Naive B cell (primary cell): ENCODE measurements at regions not wholly inside any gene's neighbourhood (a gene's known extent, or its start where the extent isn't known, plus 50 kb on each side); places are given as distances from the start of the nearest gene placed in this dataset.

Experiments
- ATAC-seq, 2 donors: fragments of 150-1000 bp; cut with Tn5 transposase; 2 replicates each; pipeline ENCODE4 v1.10.0; 2021; ENCODE audit warnings: low read depth in 2 of 2, mild to moderate bottlenecking in 2 of 2, moderate library complexity in 2 of 2
- DNase-seq: peaks from one replicate; pipeline ENCODE4 v3.0.0; 2022
- H3K27ac Mint-ChIP-seq, 6 donors: one replicate each; pipeline ENCODE4 v1.8.0; 2020 to 2022; ENCODE audit warnings: mild to moderate bottlenecking in 6 of 6, mixed read lengths in 6 of 6, moderate library complexity in 5 of 6, inconsistent platforms in 2 of 6
- H3K27me3 Mint-ChIP-seq, 3 donors: one replicate each; pipeline ENCODE4 v1.8.0; 2021 to 2022; ENCODE audit warnings: mixed read lengths in 3 of 3, mild to moderate bottlenecking in 1 of 3
- H3K36me3 Mint-ChIP-seq, 2 donors: one replicate each; pipeline ENCODE4 v1.8.0; 2020 to 2022; ENCODE audit warnings: mixed read lengths in 2 of 2, inconsistent platforms in 1 of 2, mild to moderate bottlenecking in 1 of 2
- H3K4me1 Mint-ChIP-seq, 3 donors: one replicate each; pipeline ENCODE4 v1.8.0; 2020 to 2022; ENCODE audit warnings: mixed read lengths in 3 of 3, inconsistent platforms in 1 of 3, mild to moderate bottlenecking in 1 of 3, moderate library complexity in 1 of 3
- H3K4me3 Mint-ChIP-seq, 8 donors: one replicate each; pipeline ENCODE4 v1.8.0; 2020 to 2022; ENCODE audit warnings: mild to moderate bottlenecking in 8 of 8, mixed read lengths in 8 of 8, moderate library complexity in 8 of 8, inconsistent platforms in 2 of 8
- H3K9me3 Mint-ChIP-seq, 7 donors: one replicate each; pipeline ENCODE4 v1.8.0; 2020 to 2022; ENCODE audit warnings: mixed read lengths in 7 of 7, mild to moderate bottlenecking in 5 of 7, inconsistent platforms in 2 of 7, moderate library complexity in 1 of 7

- DNase-seq, result no peak
- peaks cover 0 to 10% of the 10 kb centered on the region in 2 donors for H3K36me3 Mint-ChIP-seq
- H3K9me3 Mint-ChIP-seq, result peaks cover 0 to 4% (median 0%) of the 10 kb centered on the region in 7 donors
- H3K27ac Mint-ChIP-seq, result no peak overlapping the region
- peaks cover 3 to 11% (median 10%) of the 10 kb centered on the region in 3 donors for H3K27me3 Mint-ChIP-seq
- no peak for ATAC-seq
- peaks cover 0 to 9% (median 7%) of the 10 kb centered on the region in 3 donors for H3K4me1 Mint-ChIP-seq
- no peak overlapping the region for H3K4me3 Mint-ChIP-seq
Observed at GRCh38 chr3:193857996-193858395, 265.0 kb downstream of the OPA1 start.

- Mint-ChIP-seq H3K9me3 (peaks cover 0 to 4% (median 0%) of the 10 kb centered on the region in 7 donors), H3K4me1 (peaks cover 0 to 7% (median 3%) of the 10 kb centered on the region in 3 donors), H3K27ac (no peak overlapping the region), H3K36me3 (peaks cover 0 to 10% of the 10 kb centered on the region in 2 donors), H3K27me3 (peaks cover 0 to 11% (median 10%) of the 10 kb centered on the region in 3 donors), H3K4me3 (no peak overlapping the region)
- DNase-seq (no peak), ATAC-seq (no peak)
Observed at GRCh38 chr3:193859195-193859594, 266.2 kb downstream of the OPA1 start.

DNA sequence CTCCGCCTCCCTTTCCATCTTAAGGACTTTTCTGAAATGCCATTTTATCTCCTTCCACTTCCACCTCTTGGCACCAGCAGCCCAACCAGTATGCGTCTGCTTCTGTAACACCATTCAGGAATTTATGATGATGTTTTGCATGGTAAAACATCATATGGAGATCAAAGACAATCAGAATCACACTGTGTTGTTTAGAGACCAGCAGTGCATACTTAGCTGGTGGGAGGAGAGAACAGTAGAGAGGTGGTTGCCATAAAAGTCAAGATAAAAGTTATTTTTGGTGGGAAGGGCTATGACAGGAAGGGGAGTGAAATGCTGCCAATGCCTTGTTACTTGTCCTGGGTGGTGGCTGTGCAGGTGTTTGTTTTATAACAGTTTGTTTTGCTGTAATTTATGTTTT lies 268.0 kb downstream of the OPA1 start:
- Mint-ChIP-seq H3K9me3 (peaks cover 0 to 4% (median 0%) of the 10 kb centered on the region in 7 donors), H3K36me3 (peaks cover 0 to 10% of the 10 kb centered on the region in 2 donors), H3K27ac (no peak overlapping the region), H3K27me3 (peaks cover 0 to 11% (median 10%) of the 10 kb centered on the region in 3 donors), H3K4me1 (peaks cover 8 to 21% (median 15%) of the 10 kb centered on the region in 3 donors), H3K4me3 (no peak overlapping the region)
- no peak for DNase-seq
- no peak for ATAC-seq

DNA sequence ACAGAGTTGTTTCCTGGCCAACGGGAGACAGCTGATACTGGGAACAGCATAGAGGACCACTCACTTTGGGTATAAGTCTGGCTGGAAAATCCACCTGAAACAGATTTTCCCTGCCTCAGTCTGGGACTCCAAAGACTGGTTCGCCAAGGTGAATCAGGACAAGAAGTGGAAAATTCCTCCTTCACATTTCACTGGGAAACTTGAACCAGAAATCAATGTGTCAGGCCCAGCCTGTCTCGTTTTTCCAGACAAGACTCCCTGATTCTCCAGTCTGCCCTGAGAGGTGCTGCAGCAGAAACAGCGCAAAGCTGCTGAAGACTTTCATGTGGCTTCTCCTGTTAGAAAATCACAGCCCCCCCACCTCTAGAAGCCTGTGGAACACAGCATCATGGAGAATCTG lies 269.8 kb downstream of the OPA1 start:
- Mint-ChIP-seq H3K36me3 (peaks cover 0 to 10% of the 10 kb centered on the region in 2 donors), H3K27me3 (peaks cover 0 to 11% (median 10%) of the 10 kb centered on the region in 3 donors), H3K27ac (no peak overlapping the region), H3K4me1 (peaks cover 26 to 39% (median 34%) of the 10 kb centered on the region in 3 donors), H3K9me3 (peaks cover 0 to 4% (median 0%) of the 10 kb centered on the region in 7 donors), H3K4me3 (no peak overlapping the region)
- no peak for ATAC-seq
- no peak for DNase-seq

GRCh38 chr3:193863657-193864357 lies 270.8 kb downstream of the OPA1 start:
- Mint-ChIP-seq H3K9me3 (peaks cover 0 to 4% (median 0%) of the 10 kb centered on the region in 7 donors), H3K36me3 (peaks cover 0 to 10% of the 10 kb centered on the region in 2 donors), H3K27ac (peak overlapping the region in 1 of 6 donors; percentile 22), H3K27me3 (peaks cover 0 to 11% (median 10%) of the 10 kb centered on the region in 3 donors), H3K4me3 (no peak overlapping the region), H3K4me1 (peaks cover 36 to 48% (median 43%) of the 10 kb centered on the region in 3 donors)
- DNase-seq, result no peak
- no peak for ATAC-seq

DNA sequence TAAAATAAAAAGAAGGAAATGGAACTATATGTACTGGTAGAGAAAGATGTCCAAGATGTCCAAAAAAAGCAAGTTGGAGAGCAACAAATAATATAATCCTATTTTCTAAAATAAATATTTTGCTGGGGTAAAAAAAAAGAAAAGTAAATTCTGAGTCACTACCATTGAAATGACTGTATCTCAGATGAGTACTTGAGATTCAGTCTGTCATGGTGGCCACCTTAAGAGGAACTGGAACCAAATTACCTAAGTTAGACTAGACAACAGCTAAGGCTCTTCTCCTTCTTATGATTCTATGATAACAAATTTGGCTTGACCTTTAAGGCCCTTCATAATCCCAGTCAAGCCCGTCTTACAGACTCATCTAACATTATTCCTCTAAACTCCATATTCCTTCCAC lies 270.6 kb upstream of the HES1 start:
- Mint-ChIP-seq H3K27me3 (peaks cover 0 to 11% (median 8%) of the 10 kb centered on the region in 3 donors), H3K36me3 (peaks cover 0 to 10% of the 10 kb centered on the region in 2 donors), H3K9me3 (peaks cover 0 to 4% (median 0%) of the 10 kb centered on the region in 7 donors), H3K4me3 (peak overlapping the region; percentile 36 to 79 (median 62)), H3K4me1 (peaks cover 51 to 61% (median 54%) of the 10 kb centered on the region in 3 donors), H3K27ac (peak overlapping the region in 3 of 6 donors; percentile 44 to 87 (median 48))
- DNase-seq (peak; percentile 32), ATAC-seq (peak; percentile 69 to 73)

- Mint-ChIP-seq H3K36me3 (peaks cover 0 to 10% of the 10 kb centered on the region in 2 donors), H3K9me3 (peaks cover 0 to 4% (median 0%) of the 10 kb centered on the region in 7 donors), H3K27me3 (peaks cover 0 to 11% (median 7%) of the 10 kb centered on the region in 3 donors), H3K4me1 (peaks cover 58 to 67% (median 61%) of the 10 kb centered on the region in 3 donors), H3K4me3 (peak overlapping the region in 7 of 8 donors; percentile 9 to 89 (median 59)), H3K27ac (peak overlapping the region in 2 of 6 donors; percentile 48 to 52)
- ATAC-seq, result no peak
- DNase-seq, result no peak
Observed at GRCh38 chr3:193865896-193866480, 270.0 kb upstream of the HES1 start.

GRCh38 chr3:193868590-193868989 lies 267.4 kb upstream of the HES1 start:
- ATAC-seq, result peak; percentile 54 to 70
- Mint-ChIP-seq H3K36me3 (no peaks in the 10 kb centered on the region), H3K4me1 (peaks cover 56 to 90% (median 71%) of the 10 kb centered on the region in 3 donors), H3K27me3 (no peaks in the 10 kb centered on the region), H3K4me3 (peak overlapping the region; percentile 50 to 90 (median 84)), H3K27ac (peak overlapping the region in 4 of 6 donors; percentile 51 to 90 (median 86)), H3K9me3 (no peaks in the 10 kb centered on the region)
- peak; percentile 46 for DNase-seq

DNA sequence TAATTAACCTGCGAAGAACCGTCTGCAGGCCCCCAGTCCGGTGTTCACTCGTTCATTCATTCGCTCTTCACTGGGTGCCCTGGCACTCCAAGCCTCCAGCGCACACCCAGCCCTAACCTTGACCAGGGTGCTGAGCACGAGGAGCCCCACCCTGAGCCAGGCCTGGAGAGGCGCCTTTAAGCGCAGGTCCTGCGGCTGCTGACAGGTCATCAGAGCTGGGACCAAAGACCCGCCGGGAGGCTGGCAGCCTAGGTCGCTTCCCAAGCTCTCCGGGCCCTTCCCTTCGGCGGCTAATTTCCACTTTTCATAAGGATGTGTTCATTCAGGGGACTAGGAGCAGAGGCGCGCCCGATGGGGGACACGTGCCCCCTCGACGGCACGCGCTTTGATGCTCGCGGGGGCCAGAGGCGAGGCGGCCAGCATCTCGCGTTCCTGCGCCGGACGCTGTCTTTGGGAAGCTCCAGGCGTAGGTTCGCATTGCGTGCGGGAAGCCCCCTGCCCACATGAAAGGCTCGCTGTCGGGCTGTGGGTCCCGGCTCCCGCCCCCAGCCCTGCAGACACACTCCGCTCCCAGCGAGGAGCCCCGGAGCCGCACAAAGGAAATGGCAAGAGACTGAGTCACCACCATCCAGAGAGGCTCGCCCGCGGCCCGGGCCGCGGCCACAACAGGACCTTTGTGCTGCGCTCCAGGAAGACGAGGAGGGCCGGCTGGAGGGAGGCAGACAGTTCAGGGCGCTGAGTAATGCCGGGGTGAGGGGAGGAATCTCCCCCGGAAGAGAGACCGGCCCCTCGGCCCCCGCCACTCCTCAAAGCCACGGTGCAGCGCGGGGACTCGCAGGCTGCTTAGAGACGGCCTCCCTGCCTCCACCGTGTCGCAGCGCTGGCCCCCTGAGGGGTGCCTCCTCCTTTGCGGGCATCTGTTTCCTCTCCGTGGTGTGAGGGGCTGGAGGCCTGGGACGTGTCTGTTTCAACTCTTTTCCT lies 266.4 kb upstream of the HES1 start:
- H3K9me3 Mint-ChIP-seq, result no peaks in the 10 kb centered on the region
- ATAC-seq (peak; percentile 27 to 34), DNase-seq (no peak)
- no peaks in the 10 kb centered on the region for H3K36me3 Mint-ChIP-seq
- peak overlapping the region in 3 of 6 donors; percentile 57 to 90 (median 63) for H3K27ac Mint-ChIP-seq
- peak overlapping the region in 7 of 8 donors; percentile 16 to 90 (median 81) for H3K4me3 Mint-ChIP-seq
- peaks cover 58 to 84% (median 71%) of the 10 kb centered on the region in 3 donors for H3K4me1 Mint-ChIP-seq
- H3K27me3 Mint-ChIP-seq, result no peaks in the 10 kb centered on the region

DNA sequence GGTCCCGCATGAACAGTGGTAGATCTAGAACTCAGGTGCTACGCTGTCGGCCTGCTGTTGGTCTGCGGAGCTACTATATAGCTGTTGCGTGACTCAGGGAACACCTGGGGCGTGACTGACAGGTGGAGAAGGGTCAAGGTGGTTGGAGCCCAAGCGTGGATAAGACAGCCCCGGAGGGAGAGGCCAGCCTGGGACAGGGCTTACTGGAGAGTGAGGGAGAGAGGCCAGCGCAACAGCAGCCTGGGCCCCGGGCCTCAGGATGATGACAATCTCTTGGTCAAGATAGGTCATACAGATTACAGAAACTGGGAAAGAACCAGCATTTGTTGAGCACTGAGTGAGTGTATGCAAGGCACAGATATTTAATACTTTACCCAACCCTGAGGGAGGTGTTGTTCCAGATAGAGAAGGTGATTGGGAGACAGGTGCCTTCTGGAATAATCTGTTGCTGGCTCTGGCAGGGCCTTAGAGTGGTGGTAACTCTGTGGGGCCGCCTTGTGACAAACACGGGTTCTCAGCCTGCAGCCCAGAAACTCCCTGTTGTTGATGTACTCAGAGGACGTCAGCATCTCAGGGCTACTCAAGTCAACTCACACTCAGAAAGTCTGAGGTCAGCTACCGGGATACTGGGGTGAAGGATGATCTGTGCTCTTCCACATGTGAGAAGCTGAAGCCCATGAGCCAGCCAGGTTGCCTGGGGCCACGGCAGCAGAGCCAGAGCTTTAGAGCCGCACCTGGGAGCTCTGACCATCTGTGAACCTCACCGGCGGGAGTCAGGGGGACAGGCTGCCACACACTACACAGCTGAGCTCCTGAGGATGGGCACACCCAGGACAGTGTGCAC lies 265.4 kb upstream of the HES1 start:
- ATAC-seq (no peak), DNase-seq (no peak)
- Mint-ChIP-seq H3K4me3 (peak overlapping the region in 5 of 8 donors; percentile 8 to 79 (median 62)), H3K4me1 (peaks cover 56 to 73% (median 67%) of the 10 kb centered on the region in 3 donors), H3K9me3 (no peaks in the 10 kb centered on the region), H3K27ac (peak overlapping the region in 2 of 6 donors; percentile 19 to 25), H3K27me3 (no peaks in the 10 kb centered on the region), H3K36me3 (no peaks in the 10 kb centered on the region)

- Mint-ChIP-seq H3K36me3 (no peaks in the 10 kb centered on the region), H3K4me3 (peak overlapping the region in 2 of 8 donors; percentile 5 to 29), H3K9me3 (no peaks in the 10 kb centered on the region), H3K4me1 (peaks cover 50 to 68% (median 62%) of the 10 kb centered on the region in 3 donors), H3K27ac (no peak overlapping the region), H3K27me3 (no peaks in the 10 kb centered on the region)
- no peak for ATAC-seq
- DNase-seq, result no peak
Observed at GRCh38 chr3:193871220-193871485, 264.8 kb upstream of the HES1 start.

- ATAC-seq, result no peak
- H3K27ac Mint-ChIP-seq, result peak overlapping the region in 1 of 6 donors; percentile 57
Observed at GRCh38 chr3:193872265-193872753, 263.6 kb upstream of the HES1 start.

More at GRCh38 chr3:193872265-193872753, 263.6 kb upstream of the HES1 start:
- Mint-ChIP-seq H3K4me3 (no peak overlapping the region), H3K4me1 (peaks cover 39 to 56% (median 50%) of the 10 kb centered on the region in 3 donors), H3K36me3 (no peaks in the 10 kb centered on the region), H3K9me3 (peaks cover 0 to 4% (median 0%) of the 10 kb centered on the region in 7 donors), H3K27me3 (peaks cover 0 to 10% (median 9%) of the 10 kb centered on the region in 3 donors)
- DNase-seq, result no peak
